Astrocyte (in vitro differentiated cells and primary cell): ENCODE measurements at regions not wholly inside any gene's neighbourhood (a gene's known extent, or its start where the extent isn't known, plus 50 kb on each side); places are given as distances from the start of the nearest gene placed in this dataset.

Source experiments
- DNase-seq: peaks from one replicate; pipeline ENCODE4 v3.0.0-alpha.2; 2010; ENCODE audit warnings: low read depth
- FAIRE-seq: peaks from 2 replicates; lab custom pipeline; 2011; peaks lifted over from hg19 to GRCh38; lab: Jason Lieb, UNC
- H2AFZ ChIP-seq: 2 replicates; pipeline ENCODE4 v1.6.0; 2012; ENCODE audit warnings: low read depth, low read length, inconsistent platforms
- H3K27ac ChIP-seq: 2 replicates; pipeline ENCODE4 v1.5.1; 2011; ENCODE audit warnings: low read depth, low read length, inconsistent platforms
- H3K27me3 ChIP-seq: 2 replicates; pipeline ENCODE4 v1.6.0; 2011; ENCODE audit warnings: low read length, inconsistent platforms; ENCODE audit not compliant: insufficient read depth
- H3K36me3 ChIP-seq: 2 replicates; pipeline ENCODE4 v1.5.1; 2011; ENCODE audit warnings: low read length, inconsistent platforms; ENCODE audit not compliant: insufficient read depth
- H3K4me1 ChIP-seq: 2 replicates; pipeline ENCODE4 v1.5.1; 2011; ENCODE audit warnings: low read length, inconsistent platforms; ENCODE audit not compliant: insufficient read depth
- H3K4me2 ChIP-seq: 2 replicates; pipeline ENCODE4 v1.6.0; 2012; ENCODE audit warnings: low read length, inconsistent platforms
- H3K4me3 ChIP-seq: 2 replicates; pipeline ENCODE4 v1.5.1; 2011; ENCODE audit warnings: low read depth, mild to moderate bottlenecking, low read length, inconsistent platforms; ENCODE audit not compliant: insufficient read depth
- H3K79me2 ChIP-seq: 2 replicates; pipeline ENCODE4 v1.6.0; 2012; ENCODE audit warnings: mild to moderate bottlenecking, low read length, inconsistent platforms; ENCODE audit not compliant: insufficient read depth
- H3K9ac ChIP-seq: 2 replicates; pipeline ENCODE4 v1.6.0; 2012; ENCODE audit warnings: mild to moderate bottlenecking, low read length, inconsistent platforms
- H3K9me3 ChIP-seq: 2 replicates; pipeline ENCODE4 v1.5.1; 2012; ENCODE audit warnings: low read depth, mild to moderate bottlenecking, low read length, inconsistent platforms; ENCODE audit not compliant: insufficient read depth
- H4K20me1 ChIP-seq: 2 replicates; pipeline ENCODE4 v1.6.0; 2012; ENCODE audit warnings: low read length, inconsistent platforms; ENCODE audit not compliant: insufficient read depth
- H3K27ac Mint-ChIP-seq: one replicate; pipeline ENCODE4 v1.8.0; 2021; ENCODE audit warnings: mild to moderate bottlenecking, mixed read lengths; ENCODE audit not compliant: unreplicated experiment
- H3K27me3 Mint-ChIP-seq: one replicate; pipeline ENCODE4 v1.8.0; 2021; ENCODE audit warnings: low read depth, mixed read lengths; ENCODE audit not compliant: unreplicated experiment
- H3K36me3 Mint-ChIP-seq: one replicate; pipeline ENCODE4 v1.8.0; 2021; ENCODE audit warnings: low read depth, mixed read lengths; ENCODE audit not compliant: unreplicated experiment
- H3K4me1 Mint-ChIP-seq: one replicate; pipeline ENCODE4 v1.8.0; 2021; ENCODE audit warnings: low read depth, mixed read lengths; ENCODE audit not compliant: unreplicated experiment
- H3K4me3 Mint-ChIP-seq: one replicate; pipeline ENCODE4 v1.8.0; 2021; ENCODE audit warnings: mild to moderate bottlenecking, moderate library complexity, mixed read lengths; ENCODE audit not compliant: unreplicated experiment
- H3K9me3 Mint-ChIP-seq: one replicate; pipeline ENCODE4 v1.8.0; 2021; ENCODE audit warnings: mild to moderate bottlenecking, mixed read lengths; ENCODE audit not compliant: unreplicated experiment
- EZH2 ChIP-seq: IDR thresholded peaks from 2 replicates; pipeline ENCODE4 v1.6.1; 2012; ENCODE audit warnings: mild to moderate bottlenecking, low read length, inconsistent platforms; ENCODE audit not compliant: insufficient read depth
- TF ChIP-seq, protein P1 (sequence below): IDR thresholded peaks from 2 replicates; pipeline ENCODE4 v1.5.1; 2011; ENCODE audit warnings: low read depth, mild to moderate bottlenecking, inconsistent platforms, low read length, moderate library complexity; ENCODE audit not compliant: insufficient read depth

DNA sequence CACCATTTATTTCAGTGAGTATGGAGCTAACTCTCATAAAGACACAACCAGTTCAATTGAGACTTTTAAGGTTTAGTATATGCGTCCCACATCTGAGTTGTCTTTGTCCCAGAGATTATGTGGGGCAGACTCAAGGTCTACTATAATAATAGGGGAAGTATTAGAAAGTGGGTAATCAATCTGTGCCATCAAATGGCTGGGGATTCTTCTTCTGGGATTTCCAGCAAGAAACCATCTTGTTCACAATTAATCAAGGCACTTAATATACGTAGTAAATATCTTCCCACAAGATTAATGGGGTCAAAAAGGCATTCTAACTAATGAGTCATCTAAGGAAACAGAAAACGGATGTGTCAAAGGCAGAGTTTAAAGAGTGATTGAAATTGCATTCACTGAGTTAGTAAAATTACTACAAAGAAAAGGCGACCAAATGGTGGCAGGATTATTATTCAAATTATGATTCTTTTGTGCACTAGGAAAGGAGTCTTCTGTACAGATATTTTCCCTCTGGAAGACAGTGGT lies 179.8 kb upstream of the REG3G start:
- H3K9ac ChIP-seq: no peak overlapping the region
- no peak overlapping the region for H3K4me2 ChIP-seq
- no peaks in the 10 kb centered on the region for H3K79me2 ChIP-seq
- H4K20me1 ChIP-seq: no peaks in the 10 kb centered on the region
- H3K9me3 Mint-ChIP-seq: no peaks in the 10 kb centered on the region
- H3K4me3 ChIP-seq: no peak overlapping the region
- TF ChIP-seq, protein P1, sequence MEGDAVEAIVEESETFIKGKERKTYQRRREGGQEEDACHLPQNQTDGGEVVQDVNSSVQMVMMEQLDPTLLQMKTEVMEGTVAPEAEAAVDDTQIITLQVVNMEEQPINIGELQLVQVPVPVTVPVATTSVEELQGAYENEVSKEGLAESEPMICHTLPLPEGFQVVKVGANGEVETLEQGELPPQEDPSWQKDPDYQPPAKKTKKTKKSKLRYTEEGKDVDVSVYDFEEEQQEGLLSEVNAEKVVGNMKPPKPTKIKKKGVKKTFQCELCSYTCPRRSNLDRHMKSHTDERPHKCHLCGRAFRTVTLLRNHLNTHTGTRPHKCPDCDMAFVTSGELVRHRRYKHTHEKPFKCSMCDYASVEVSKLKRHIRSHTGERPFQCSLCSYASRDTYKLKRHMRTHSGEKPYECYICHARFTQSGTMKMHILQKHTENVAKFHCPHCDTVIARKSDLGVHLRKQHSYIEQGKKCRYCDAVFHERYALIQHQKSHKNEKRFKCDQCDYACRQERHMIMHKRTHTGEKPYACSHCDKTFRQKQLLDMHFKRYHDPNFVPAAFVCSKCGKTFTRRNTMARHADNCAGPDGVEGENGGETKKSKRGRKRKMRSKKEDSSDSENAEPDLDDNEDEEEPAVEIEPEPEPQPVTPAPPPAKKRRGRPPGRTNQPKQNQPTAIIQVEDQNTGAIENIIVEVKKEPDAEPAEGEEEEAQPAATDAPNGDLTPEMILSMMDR: no peak
- TF ChIP-seq EZH2: no peak
- no peak overlapping the region for H2AFZ ChIP-seq
- no peak overlapping the region for H3K27ac ChIP-seq
- no peaks in the 10 kb centered on the region for H3K27me3 ChIP-seq
- no peak for DNase-seq
- H3K27me3 Mint-ChIP-seq: no peaks in the 10 kb centered on the region
- H3K36me3 ChIP-seq: no peaks in the 10 kb centered on the region
- no peak overlapping the region for H3K4me3 Mint-ChIP-seq
- H3K9me3 ChIP-seq: no peaks in the 10 kb centered on the region
- no peaks in the 10 kb centered on the region for H3K36me3 Mint-ChIP-seq
- no peak overlapping the region for H3K27ac Mint-ChIP-seq
- no peaks in the 10 kb centered on the region for H3K4me1 ChIP-seq
- H3K4me1 Mint-ChIP-seq: no peaks in the 10 kb centered on the region
- FAIRE-seq: no peak

DNA sequence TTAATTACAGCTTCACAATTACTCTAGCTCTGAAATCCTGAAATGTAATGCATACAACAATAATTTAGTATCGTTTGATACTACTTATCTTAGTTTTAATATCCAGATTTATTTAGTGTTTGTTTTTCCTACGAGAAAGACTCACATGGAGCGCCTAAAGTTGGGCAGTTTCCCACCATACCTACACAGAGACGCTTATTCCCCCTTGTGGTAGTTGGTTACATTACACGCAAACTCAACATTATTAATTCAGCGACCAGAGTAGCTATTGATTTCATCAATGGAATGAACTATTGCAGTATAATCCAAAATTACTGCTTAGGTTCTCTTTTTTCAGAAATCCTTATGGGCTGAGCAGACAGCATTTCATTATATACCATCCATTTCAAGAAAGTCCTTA lies 164.0 kb upstream of the REG3G start:
- no peak overlapping the region for H3K4me2 ChIP-seq
- H3K4me3 Mint-ChIP-seq: no peak overlapping the region
- TF ChIP-seq, protein P1: peak; percentile 29
- no peak for TF ChIP-seq EZH2
- no peak overlapping the region for H3K4me3 ChIP-seq
- FAIRE-seq: no peak
- no peaks in the 10 kb centered on the region for H3K9me3 ChIP-seq
- H3K36me3 Mint-ChIP-seq: no peaks in the 10 kb centered on the region
- H3K9ac ChIP-seq: no peak overlapping the region
- H3K36me3 ChIP-seq: no peaks in the 10 kb centered on the region
- no peaks in the 10 kb centered on the region for H4K20me1 ChIP-seq
- no peaks in the 10 kb centered on the region for H3K27me3 Mint-ChIP-seq
- H3K4me1 Mint-ChIP-seq: no peaks in the 10 kb centered on the region
- no peak overlapping the region for H3K27ac ChIP-seq
- no peaks in the 10 kb centered on the region for H3K27me3 ChIP-seq
- no peaks in the 10 kb centered on the region for H3K4me1 ChIP-seq
- H2AFZ ChIP-seq: no peak overlapping the region
- H3K27ac Mint-ChIP-seq: no peak overlapping the region
- DNase-seq: no peak
- no peaks in the 10 kb centered on the region for H3K79me2 ChIP-seq
- no peaks in the 10 kb centered on the region for H3K9me3 Mint-ChIP-seq

DNA sequence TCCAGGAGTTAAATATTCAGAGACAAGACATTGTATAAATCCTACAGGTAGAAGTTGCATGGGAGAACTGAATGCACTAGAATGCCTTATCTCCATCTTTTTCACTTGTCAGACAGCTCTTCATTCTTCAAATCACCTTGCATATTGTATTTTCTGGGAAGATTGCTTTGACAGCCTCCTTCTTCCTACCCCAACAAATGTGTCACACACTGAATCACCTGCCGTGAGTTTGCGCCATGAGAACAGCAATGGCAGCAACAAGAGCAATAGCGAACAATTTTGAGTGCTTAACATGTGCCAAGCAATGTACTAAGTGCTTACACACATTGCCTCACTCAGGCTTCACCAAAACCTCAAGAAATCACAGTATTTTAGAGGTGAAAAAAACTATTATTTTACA lies 161.3 kb upstream of the REG3G start:
- Mint-ChIP-seq H3K4me1 (no peaks in the 10 kb centered on the region), H3K9me3 (no peaks in the 10 kb centered on the region), H3K27me3 (no peaks in the 10 kb centered on the region), H3K4me3 (no peak overlapping the region), H3K36me3 (no peaks in the 10 kb centered on the region), H3K27ac (no peak overlapping the region)
- no peaks in the 10 kb centered on the region for H3K4me1 ChIP-seq
- H3K79me2 ChIP-seq: no peaks in the 10 kb centered on the region
- H4K20me1 ChIP-seq: no peaks in the 10 kb centered on the region
- H2AFZ ChIP-seq: no peak overlapping the region
- no peaks in the 10 kb centered on the region for H3K9me3 ChIP-seq
- H3K4me3 ChIP-seq: no peak overlapping the region
- H3K27ac ChIP-seq: no peak overlapping the region
- FAIRE-seq: no peak
- H3K9ac ChIP-seq: no peak overlapping the region
- no peak for TF ChIP-seq EZH2
- TF ChIP-seq, protein P1: no peak
- DNase-seq: no peak
- no peak overlapping the region for H3K4me2 ChIP-seq
- no peaks in the 10 kb centered on the region for H3K27me3 ChIP-seq
- H3K36me3 ChIP-seq: no peaks in the 10 kb centered on the region
